ENCODE measurements at regions not wholly inside any gene's neighbourhood (a gene's known extent, or its start where the extent isn't known, plus 50 kb on each side); places are given as distances from the start of the nearest gene placed in this dataset.

- no peak overlapping the region for H3K27ac ChIP-seq
- no peak for TF ChIP-seq CTCF (conservative IDR thresholded peaks at IDR 0.05)
Observed at GRCh38 chr3:18656410-18656809, 231.3 kb upstream of the SATB1 start.

GRCh38 chr3:18655827-18656226 is 230.7 kb upstream of the SATB1 start:
- H3K27ac ChIP-seq = no peak overlapping the region
- TF ChIP-seq CTCF (conservative IDR thresholded peaks at IDR 0.05) = no peak

GRCh38 chr3:18652781-18653180 is 227.6 kb upstream of the SATB1 start:
- H3K27ac ChIP-seq = no peak overlapping the region
- TF ChIP-seq CTCF (conservative IDR thresholded peaks at IDR 0.05) = no peak

GRCh38 chr3:18650731-18651130 is 225.6 kb upstream of the SATB1 start:
- no peak for TF ChIP-seq CTCF (conservative IDR thresholded peaks at IDR 0.05)
- no peak overlapping the region for H3K27ac ChIP-seq

GRCh38 chr3:18649666-18650363 is 224.7 kb upstream of the SATB1 start:
- no peak overlapping the region for H3K27ac ChIP-seq
- no peak for TF ChIP-seq CTCF (conservative IDR thresholded peaks at IDR 0.05)

- TF ChIP-seq CTCF (conservative IDR thresholded peaks at IDR 0.05) = no peak
- H3K27ac ChIP-seq = no peak overlapping the region
Observed at GRCh38 chr3:18648868-18649462, 223.8 kb upstream of the SATB1 start.

- TF ChIP-seq CTCF (conservative IDR thresholded peaks at IDR 0.05) = no peak
- no peak overlapping the region for H3K27ac ChIP-seq
Observed at GRCh38 chr3:18648159-18648558, 223.0 kb upstream of the SATB1 start.

Data from VCaP (cell line).